Keratinocyte (primary cell): ENCODE measurements at regions not wholly inside any gene's neighbourhood (a gene's known extent, or its start where the extent isn't known, plus 50 kb on each side); places are given as distances from the start of the nearest gene placed in this dataset.

ENCODE experiments used
- CTCF ChIP-seq, 3 experiments: IDR thresholded peaks in 1 of 3; conservative IDR thresholded peaks in 1 of 3; optimal IDR thresholded peaks in 1 of 3; 2 replicates in 2 of 3; 3 replicates in 1 of 3; pipeline versions ENCODE3 to v1.5.1; 2011; ENCODE audit warnings: low read length in 3 of 3, mild to moderate bottlenecking in 3 of 3, moderate library complexity in 2 of 3, control low read depth in 1 of 3, inconsistent platforms in 1 of 3; ENCODE audit not compliant: insufficient read depth in 2 of 3; ENCODE audit errors: extremely low read depth in 1 of 3
- EZH2 ChIP-seq: IDR thresholded peaks from one replicate; pipeline ENCODE4 v1.6.1; 2012; ENCODE audit warnings: inconsistent platforms, mild to moderate bottlenecking, low read length, moderate library complexity

DNA sequence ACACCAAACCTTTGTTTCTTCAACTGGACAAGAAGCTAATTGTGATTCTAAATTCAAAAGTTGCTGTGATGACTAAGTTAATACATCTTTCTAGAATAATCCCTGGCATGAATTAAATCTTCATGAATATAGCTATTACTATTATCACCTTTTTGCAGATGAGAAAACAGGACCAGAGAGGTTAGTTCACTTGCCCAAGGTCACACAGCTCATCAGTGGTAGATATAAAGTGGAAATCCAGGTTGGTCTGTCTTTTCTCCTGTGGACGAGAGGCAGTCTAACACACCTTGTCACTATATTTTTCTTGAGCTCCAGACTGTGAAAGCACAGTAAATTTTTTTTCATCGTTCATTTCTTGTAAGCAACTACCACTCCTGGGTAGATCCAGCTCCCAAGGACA, 247.6 kb upstream of the LRTM1 start:
- TF ChIP-seq CTCF (optimal IDR thresholded peaks at IDR 0.05 in 1 of 3, IDR thresholded peaks at IDR 0.05 in 1 of 3, conservative IDR thresholded peaks at IDR 0.05 in 1 of 3; ENCODE audit: extremely low read depth in 1 of 3, insufficient read depth in 2 of 3, low read length in 3 of 3) (no peak), EZH2 (no peak)
